HG03439 (cell line): ENCODE measurements at regions not wholly inside any gene's neighbourhood (a gene's known extent, or its start where the extent isn't known, plus 50 kb on each side); places are given as distances from the start of the nearest gene placed in this dataset.
"Not testable (repeated sequence)": the region's sequence is repeated elsewhere in the genome, so short reads cannot be mapped to it uniquely, and the experiment has no call there.

ENCODE experiments used
- ATAC-seq: cut with Tn5 transposase; IDR thresholded peaks from one replicate; pipeline ENCODE4 v1.9.1; 2021; ENCODE audit warnings: mild to moderate bottlenecking, moderate library complexity; ENCODE audit not compliant: unreplicated experiment

- ATAC-seq, result no peak
Measured at GRCh38 chr7:91752102-91752501, 128.4 kb downstream of the MTERF1 start.

GRCh38 chr7:91754280-91754679 is 126.2 kb downstream of the MTERF1 start:
- ATAC-seq, result not testable (repeated sequence)

DNA sequence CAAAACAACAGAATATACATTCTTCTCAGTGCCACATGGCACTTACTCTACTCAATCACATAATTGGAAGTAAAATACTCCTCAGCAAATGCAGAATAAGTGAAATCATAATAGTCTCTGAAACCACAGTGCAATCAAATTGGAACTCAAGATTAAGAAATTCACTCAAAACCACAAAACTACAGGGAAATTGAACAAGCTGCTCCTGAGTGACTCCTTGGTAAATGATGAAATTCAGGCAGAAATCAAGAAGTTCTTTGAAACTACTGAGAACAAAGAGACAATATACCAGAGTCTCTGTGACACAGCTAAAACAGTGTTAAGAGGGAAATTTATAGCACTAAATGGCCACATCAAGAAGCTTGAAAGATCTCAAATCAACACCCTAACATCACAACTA is 125.4 kb downstream of the MTERF1 start:
- ATAC-seq, result not testable (repeated sequence)

- ATAC-seq, result no peak
Measured at GRCh38 chr7:91759205-91759863, 121.2 kb downstream of the MTERF1 start.

GRCh38 chr7:91767820-91768219 is 112.7 kb downstream of the MTERF1 start:
- ATAC-seq, result no peak

- no peak for ATAC-seq
Measured at GRCh38 chr7:91771394-91771793, 109.1 kb downstream of the MTERF1 start.

GRCh38 chr7:91771921-91772815 is 108.3 kb downstream of the MTERF1 start:
- no peak for ATAC-seq

DNA sequence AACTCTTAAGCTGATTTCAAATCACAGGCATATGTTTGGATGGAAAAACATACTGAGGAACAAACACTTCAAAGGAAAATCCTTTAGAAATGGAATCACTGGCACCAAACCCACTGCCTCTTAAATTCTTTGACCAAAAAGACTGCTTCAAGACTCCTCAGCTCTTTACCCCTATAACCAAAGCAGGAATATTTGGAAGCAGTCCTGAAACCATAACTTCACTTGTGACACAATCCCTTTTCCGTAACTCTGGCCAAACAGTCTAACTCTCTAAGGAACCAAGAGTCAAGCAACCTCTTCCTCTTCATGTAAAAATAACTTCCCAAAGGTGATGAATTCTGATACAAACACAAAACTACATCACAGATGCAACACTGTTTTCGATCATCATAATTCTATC is 104.3 kb downstream of the MTERF1 start:
- ATAC-seq, result no peak

DNA sequence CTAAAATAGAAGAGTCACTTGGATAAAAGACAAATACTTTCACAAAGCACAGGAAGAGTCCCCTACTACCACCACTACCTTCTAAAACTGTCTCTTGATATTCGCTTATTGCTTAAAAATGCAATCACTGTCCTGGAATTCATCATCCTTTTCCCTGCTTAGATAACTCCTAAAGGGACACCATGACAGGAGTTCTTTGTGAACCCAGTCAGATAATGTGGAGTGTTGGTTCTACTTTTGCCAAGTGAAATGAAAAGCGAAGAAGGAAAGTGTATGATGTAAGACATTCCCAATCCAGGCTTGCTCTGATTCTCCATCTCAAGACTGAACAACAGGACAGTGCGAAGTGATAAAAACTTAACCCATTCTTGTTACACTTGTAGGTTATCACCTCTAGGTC is 103.0 kb downstream of the MTERF1 start:
- no peak for ATAC-seq

DNA sequence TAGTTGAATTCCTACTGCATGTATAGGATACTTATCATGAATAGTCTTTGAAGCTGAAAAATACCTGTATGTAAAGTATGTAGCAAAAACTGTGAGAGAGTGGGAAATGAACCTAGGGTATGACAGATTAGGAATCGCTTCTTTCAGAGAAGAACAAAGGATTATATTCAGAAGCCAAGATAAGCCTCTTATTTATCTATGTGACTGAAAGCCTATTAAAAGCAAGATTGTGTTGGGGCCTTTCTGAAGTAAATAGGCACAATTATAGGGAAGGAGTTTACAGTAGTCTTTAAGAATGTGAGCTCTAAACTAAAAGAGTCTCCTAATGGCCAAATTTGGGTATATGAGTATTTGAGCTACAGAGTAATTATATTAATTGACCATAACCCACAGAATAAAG is 102.1 kb downstream of the MTERF1 start:
- no peak for ATAC-seq

GRCh38 chr7:91780521-91780920 is 100.0 kb downstream of the MTERF1 start:
- no peak for ATAC-seq

GRCh38 chr7:91784469-91784868 is 96.0 kb downstream of the MTERF1 start:
- no peak for ATAC-seq

GRCh38 chr7:91787931-91788330 is 92.6 kb downstream of the MTERF1 start:
- ATAC-seq, result no peak

- no peak for ATAC-seq
Measured at GRCh38 chr7:91789086-91789485, 91.4 kb downstream of the MTERF1 start.

DNA sequence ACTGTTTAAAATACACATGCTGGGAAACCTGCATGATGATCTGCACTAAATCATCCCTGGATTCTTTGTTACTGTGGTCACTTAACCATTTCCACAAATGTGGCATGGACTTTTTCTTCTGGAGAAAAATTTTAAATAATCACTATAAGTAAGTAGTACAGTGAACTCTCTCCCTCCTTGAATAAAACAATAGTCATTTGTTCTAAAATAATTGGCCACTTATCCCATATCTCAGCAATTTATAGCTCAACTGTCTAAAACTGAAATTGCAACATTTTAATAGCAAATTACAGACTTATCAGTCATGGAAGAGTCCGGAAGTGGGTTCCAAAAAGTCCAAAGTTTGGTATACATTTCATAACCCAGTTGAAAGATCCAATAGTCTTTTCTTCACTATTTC is 90.9 kb downstream of the MTERF1 start:
- ATAC-seq, result no peak

- ATAC-seq, result not testable (repeated sequence)
Measured at GRCh38 chr7:91790646-91791045, 89.9 kb downstream of the MTERF1 start.

GRCh38 chr7:91796122-91796521 is 84.4 kb downstream of the MTERF1 start:
- ATAC-seq, result no peak

DNA sequence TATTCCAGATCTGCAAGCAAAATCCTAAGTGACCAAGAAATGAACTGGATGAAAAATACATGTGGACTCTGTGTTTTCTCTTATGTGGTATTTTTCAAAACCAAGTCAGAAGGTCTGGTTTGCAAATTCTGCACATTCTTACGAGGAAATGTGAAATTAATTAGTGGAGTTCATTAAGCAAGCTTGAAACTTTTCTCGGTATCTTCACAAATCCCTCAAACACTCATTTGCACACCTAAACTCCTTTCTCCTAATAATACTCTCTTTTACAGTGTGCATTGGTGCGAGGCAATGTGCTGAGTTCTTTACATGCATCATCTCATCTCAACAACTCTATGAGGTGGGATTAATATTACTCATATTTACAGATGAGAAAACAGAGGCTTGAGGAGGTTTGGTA is 82.1 kb downstream of the MTERF1 start:
- ATAC-seq, result no peak

GRCh38 chr7:91800389-91800788 is 80.1 kb downstream of the MTERF1 start:
- ATAC-seq, result no peak

- no peak for ATAC-seq
Measured at GRCh38 chr7:91801331-91801983, 79.0 kb downstream of the MTERF1 start.

DNA sequence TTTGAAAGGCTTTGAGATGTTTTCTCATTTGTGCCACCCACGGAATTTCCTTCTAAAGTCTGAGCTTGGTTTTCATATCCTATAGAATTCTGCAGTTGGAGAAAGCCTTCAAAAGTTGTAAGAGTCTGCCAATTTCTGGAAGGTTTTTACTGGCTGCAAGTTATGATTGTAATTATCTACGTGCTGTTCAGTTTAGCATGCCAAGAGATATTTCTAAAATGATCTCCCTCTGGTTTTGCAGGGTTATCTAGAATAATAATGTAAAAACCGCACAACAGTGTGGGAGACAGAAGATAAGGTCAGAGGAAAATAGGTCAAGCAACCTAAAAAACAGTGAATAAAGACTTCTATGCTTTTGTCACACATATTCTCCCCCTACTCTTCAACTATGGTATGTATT is 69.3 kb downstream of the MTERF1 start:
- ATAC-seq, result no peak

- no peak for ATAC-seq
Measured at GRCh38 chr7:91811641-91812040, 68.9 kb downstream of the MTERF1 start.
